ENCODE measurements at regions not wholly inside any gene's neighbourhood (a gene's known extent, or its start where the extent isn't known, plus 50 kb on each side); places are given as distances from the start of the nearest gene placed in this dataset.

DNA sequence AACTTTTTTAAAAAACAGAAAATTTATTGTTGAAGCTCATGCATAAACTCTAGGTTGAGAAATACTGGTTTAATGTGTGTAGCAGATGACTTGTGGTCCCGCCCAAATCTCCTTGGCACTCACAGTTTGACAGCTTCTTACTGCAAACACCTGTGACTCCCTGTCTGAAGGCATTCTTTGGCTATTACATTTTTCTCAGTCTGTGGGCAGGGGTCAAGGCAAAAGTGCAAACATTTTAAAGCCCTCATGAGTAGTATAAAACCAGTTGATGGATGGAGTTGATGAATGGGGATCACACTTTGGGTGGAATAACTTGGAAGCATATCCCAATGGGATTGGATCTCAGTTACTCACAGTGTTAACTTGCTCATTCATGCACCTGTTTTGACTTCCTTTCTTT is 1007.0 kb upstream of the NUDT12 start:
- TF ChIP-seq, protein P1, sequence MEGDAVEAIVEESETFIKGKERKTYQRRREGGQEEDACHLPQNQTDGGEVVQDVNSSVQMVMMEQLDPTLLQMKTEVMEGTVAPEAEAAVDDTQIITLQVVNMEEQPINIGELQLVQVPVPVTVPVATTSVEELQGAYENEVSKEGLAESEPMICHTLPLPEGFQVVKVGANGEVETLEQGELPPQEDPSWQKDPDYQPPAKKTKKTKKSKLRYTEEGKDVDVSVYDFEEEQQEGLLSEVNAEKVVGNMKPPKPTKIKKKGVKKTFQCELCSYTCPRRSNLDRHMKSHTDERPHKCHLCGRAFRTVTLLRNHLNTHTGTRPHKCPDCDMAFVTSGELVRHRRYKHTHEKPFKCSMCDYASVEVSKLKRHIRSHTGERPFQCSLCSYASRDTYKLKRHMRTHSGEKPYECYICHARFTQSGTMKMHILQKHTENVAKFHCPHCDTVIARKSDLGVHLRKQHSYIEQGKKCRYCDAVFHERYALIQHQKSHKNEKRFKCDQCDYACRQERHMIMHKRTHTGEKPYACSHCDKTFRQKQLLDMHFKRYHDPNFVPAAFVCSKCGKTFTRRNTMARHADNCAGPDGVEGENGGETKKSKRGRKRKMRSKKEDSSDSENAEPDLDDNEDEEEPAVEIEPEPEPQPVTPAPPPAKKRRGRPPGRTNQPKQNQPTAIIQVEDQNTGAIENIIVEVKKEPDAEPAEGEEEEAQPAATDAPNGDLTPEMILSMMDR (IDR thresholded peaks at IDR 0.05; ENCODE audit: low read depth, low read length): no peak
- TF ChIP-seq EZH2phosphoT487 (IDR thresholded peaks at IDR 0.05; ENCODE audit: low read depth): no peak
